RWPE2 (cell line): ENCODE measurements at regions not wholly inside any gene's neighbourhood (a gene's known extent, or its start where the extent isn't known, plus 50 kb on each side); places are given as distances from the start of the nearest gene placed in this dataset.
"Not testable (repeated sequence)": the region's sequence is repeated elsewhere in the genome, so short reads cannot be mapped to it uniquely, and the experiment has no call there.

Experiments
- ATAC-seq: fragments of 200-7000 bp; cut with Tn5 transposase; 3 replicates; pipeline ENCODE4 v1.9.1; 2021; ENCODE audit warnings: low read depth
- DNase-seq: peaks from one replicate; pipeline ENCODE4 v3.0.0-alpha.2; 2020; ENCODE audit warnings: low spot score
- H3K27ac ChIP-seq: fragments of 450-650 bp; 2 replicates; pipeline ENCODE4 v1.5.1; 2017; ENCODE audit warnings: mild to moderate bottlenecking; ENCODE audit not compliant: poor library complexity, severe bottlenecking
- H3K27me3 ChIP-seq: fragments of 250-450 bp; sonication (Bioruptor Pico); 2 replicates; pipeline ENCODE4 v1.5.1; 2021; ENCODE audit warnings: mild to moderate bottlenecking, moderate library complexity; ENCODE audit not compliant: insufficient read depth, poor library complexity, severe bottlenecking
- H3K36me3 ChIP-seq: fragments of 250-450 bp; sonication (Bioruptor Pico); 2 replicates; pipeline ENCODE4 v1.5.1; 2020; ENCODE audit warnings: low read depth, mild to moderate bottlenecking, moderate library complexity
- H3K4me1 ChIP-seq: fragments of 250-450 bp; sonication (Bioruptor Pico); 2 replicates; pipeline ENCODE4 v1.5.1; 2021; ENCODE audit warnings: mild to moderate bottlenecking, moderate library complexity; ENCODE audit not compliant: insufficient read depth, poor library complexity, severe bottlenecking
- H3K4me3 ChIP-seq: fragments of 250-450 bp; sonication (Bioruptor Pico); 2 replicates; pipeline ENCODE4 v1.5.1; 2021; ENCODE audit warnings: mild to moderate bottlenecking, moderate library complexity; ENCODE audit not compliant: severe bottlenecking
- H3K9me3 ChIP-seq: fragments of 250-450 bp; sonication (Bioruptor Pico); 2 replicates; pipeline ENCODE4 v1.5.1; 2021; ENCODE audit warnings: mild to moderate bottlenecking, moderate library complexity; ENCODE audit not compliant: severe bottlenecking
- CTCF ChIP-seq: fragments of 450-650 bp; IDR thresholded peaks from one replicate; pipeline ENCODE4 v1.5.1; 2017; ENCODE audit warnings: mild to moderate bottlenecking, moderate library complexity; ENCODE audit not compliant: poor library complexity, severe bottlenecking

DNA sequence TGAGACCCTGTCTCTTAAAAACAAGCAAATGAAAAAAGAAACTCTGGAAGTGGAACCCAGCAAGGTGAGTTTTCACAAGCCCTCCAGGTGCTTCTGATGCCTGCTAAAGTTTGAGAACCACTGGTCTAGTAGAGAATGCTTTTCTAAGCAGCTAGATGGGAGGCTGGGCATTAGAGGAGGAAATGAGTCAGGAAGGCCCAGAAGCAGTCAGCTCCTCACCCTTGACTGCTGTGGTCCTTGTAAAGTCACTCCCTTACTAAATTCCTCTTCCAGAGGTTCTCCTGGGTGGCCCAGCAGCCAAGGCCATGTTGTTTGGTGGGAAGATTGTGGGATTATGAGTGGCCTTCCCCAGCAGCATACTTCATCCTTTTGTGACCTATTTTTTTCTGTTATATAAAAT is 52.0 kb upstream of the FYN start:
- Histone ChIP-seq H3K36me3 (no peaks in the 10 kb centered on the region), H3K4me3 (no peak overlapping the region), H3K27me3 (no peaks in the 10 kb centered on the region), H3K27ac (no peak overlapping the region), H3K9me3 (no peaks in the 10 kb centered on the region), H3K4me1 (peaks cover 13% of the 10 kb centered on the region)
- TF ChIP-seq CTCF = no peak
- peak; percentile 73 for ATAC-seq
- DNase-seq = no peak

- Histone ChIP-seq H3K27ac (no peak overlapping the region), H3K27me3 (no peaks in the 10 kb centered on the region), H3K36me3 (no peaks in the 10 kb centered on the region), H3K4me1 (peaks cover 13% of the 10 kb centered on the region), H3K4me3 (no peak overlapping the region), H3K9me3 (no peaks in the 10 kb centered on the region)
- DNase-seq = no peak
- no peak for TF ChIP-seq CTCF
- ATAC-seq = no peak
These were observed 53.6 kb upstream of the FYN start for GRCh38 chr6:111926731-111927302.

GRCh38 chr6:111927321-111927720 is 54.1 kb upstream of the FYN start:
- no peak for TF ChIP-seq CTCF

GRCh38 chr6:111928139-111928538 is 54.9 kb upstream of the FYN start:
- DNase-seq = no peak
- no peaks in the 10 kb centered on the region for H3K9me3 ChIP-seq
- peaks cover 6% of the 10 kb centered on the region for H3K4me1 ChIP-seq
- H3K4me3 ChIP-seq = no peak overlapping the region
- no peak overlapping the region for H3K27ac ChIP-seq
- ATAC-seq = no peak
- no peaks in the 10 kb centered on the region for H3K36me3 ChIP-seq
- H3K27me3 ChIP-seq = no peaks in the 10 kb centered on the region
- TF ChIP-seq CTCF = no peak

More at GRCh38 chr6:111927321-111927720, 54.1 kb upstream of the FYN start:
- peaks cover 13% of the 10 kb centered on the region for H3K4me1 ChIP-seq
- H3K4me3 ChIP-seq = no peak overlapping the region
- no peak overlapping the region for H3K27ac ChIP-seq
- H3K36me3 ChIP-seq = no peaks in the 10 kb centered on the region
- ATAC-seq = no peak
- no peak for DNase-seq
- H3K27me3 ChIP-seq = no peaks in the 10 kb centered on the region
- no peaks in the 10 kb centered on the region for H3K9me3 ChIP-seq

GRCh38 chr6:111934611-111935010 is 61.4 kb upstream of the FYN start:
- not testable (repeated sequence) for H3K9me3 ChIP-seq, H3K27ac ChIP-seq, H3K4me3 ChIP-seq, H3K36me3 ChIP-seq, H3K27me3 ChIP-seq, H3K4me1 ChIP-seq, DNase-seq, ATAC-seq
